PC-9 (cell line): ENCODE measurements at regions not wholly inside any gene's neighbourhood (a gene's known extent, or its start where the extent isn't known, plus 50 kb on each side); places are given as distances from the start of the nearest gene placed in this dataset.

Source experiments
- BruUV-seq: library from RNA; stranded (reverse); fragments of 400-500 nt; replicated peaks from 2 replicates; lab custom pipeline; 2021; lab: Mats Ljungman, UMichigan
- CTCF ChIA-PET: fragments of 300-600 bp; sonication (Branson Sonifier 250); formaldehyde crosslinking; loops from one replicate; lab custom pipeline; 2022; ENCODE audit warnings: antibody characterized with exemption; lab: Charles Lee
- POLR2A ChIA-PET: fragments of 300-600 bp; sonication (Branson Sonifier 250); formaldehyde crosslinking; loops from one replicate; lab custom pipeline; 2022; ENCODE audit warnings: antibody characterized with exemption; ENCODE audit not compliant: unreplicated experiment; lab: Charles Lee
- DNase-seq, 2 experiments: peaks; one replicate each; pipeline versions ENCODE4 v3.0.0 to v3.0.0-alpha.2; 2015 to 2022; ENCODE audit warnings: mixed read lengths in 1 of 2
- H2AFZ ChIP-seq: fragments of 200-600 bp; sonication (generic); 2 replicates; pipeline ENCODE4 v1.8.1; 2017; ENCODE audit warnings: antibody characterized with exemption
- H3F3A ChIP-seq: fragments of 200-600 bp; sonication (generic); 2 replicates; pipeline ENCODE4 v1.8.1; 2017; ENCODE audit warnings: antibody characterized with exemption, mild to moderate bottlenecking, low read depth; ENCODE audit not compliant: insufficient read depth
- H3K27ac ChIP-seq: fragments of 200-600 bp; sonication (generic); 2 replicates; pipeline ENCODE4 v1.6.1; 2016; ENCODE audit warnings: mixed run types
- H3K27me3 ChIP-seq: fragments of 200-600 bp; sonication (generic); 2 replicates; pipeline ENCODE4 v1.6.1; 2016; ENCODE audit warnings: low read depth, mixed run types; ENCODE audit not compliant: insufficient read depth
- H3K36me3 ChIP-seq: fragments of 200-600 bp; sonication (generic); 2 replicates; pipeline ENCODE4 v1.6.1; 2016; ENCODE audit warnings: low read depth, mixed run types
- H3K4me1 ChIP-seq: fragments of 200-600 bp; sonication (generic); replicated peaks from 2 replicates; pipeline ENCODE4 v1.6.1; 2016; ENCODE audit warnings: mixed run types; ENCODE audit not compliant: insufficient read depth
- H3K4me2 ChIP-seq: fragments of 200-600 bp; sonication (generic); 2 replicates; pipeline ENCODE4 v1.6.1; 2017; ENCODE audit warnings: mixed run types
- H3K4me3 ChIP-seq: fragments of 200-600 bp; sonication (generic); 2 replicates; pipeline ENCODE4 v1.6.1; 2016; ENCODE audit warnings: mixed run types
- H3K79me2 ChIP-seq: fragments of 200-600 bp; sonication (generic); 2 replicates; pipeline ENCODE4 v1.6.1; 2017; ENCODE audit warnings: low read depth, mixed run types
- H3K9me2 ChIP-seq: fragments of 200-600 bp; sonication (generic); 2 replicates; pipeline ENCODE4 v1.8.1; 2017; ENCODE audit warnings: mild to moderate bottlenecking; ENCODE audit not compliant: insufficient read depth
- H3K9me3 ChIP-seq: fragments of 200-600 bp; sonication (generic); 2 replicates; pipeline ENCODE4 v1.8.1; 2016; ENCODE audit warnings: low read depth; ENCODE audit not compliant: insufficient read depth
- H4K20me1 ChIP-seq: fragments of 200-600 bp; sonication (generic); 2 replicates; pipeline ENCODE4 v1.8.1; 2017; ENCODE audit not compliant: insufficient read depth
- CTCF ChIP-seq: fragments of 200-600 bp; sonication (generic); conservative IDR thresholded peaks from 2 replicates; pipeline ENCODE4 v1.6.1; 2017; ENCODE audit warnings: mixed run types, antibody characterized with exemption, mild to moderate bottlenecking, moderate library complexity
- EZH2 ChIP-seq: fragments of 200-600 bp; sonication (generic); IDR thresholded peaks from 2 replicates; pipeline ENCODE4 v1.8.0; 2017; ENCODE audit warnings: antibody characterized with exemption, low read depth
- intact Hi-C: fragments of 100-400 bp; cut with micrococcal nuclease; formaldehyde crosslinking; loops from one replicate; pipeline ENCODE4 v1.10.0; 2022; ENCODE audit not compliant: unreplicated experiment

- H3K27ac ChIP-seq = no peak overlapping the region
- intact Hi-C loops = no loop called here
- H3K9me3 ChIP-seq = no peaks in the 10 kb centered on the region
- BruUV-seq = no TSS peak
- no peaks in the 10 kb centered on the region for H3K79me2 ChIP-seq
- H3K4me2 ChIP-seq = no peak overlapping the region
- peaks cover 51% of the 10 kb centered on the region for H3K27me3 ChIP-seq
- H4K20me1 ChIP-seq = no peaks in the 10 kb centered on the region
- no peaks in the 10 kb centered on the region for H3K9me2 ChIP-seq
- H2AFZ ChIP-seq = no peak overlapping the region
- H3K4me3 ChIP-seq = no peak overlapping the region
- no peaks in the 10 kb centered on the region for H3K4me1 ChIP-seq
- no peak for DNase-seq
- ChIA-PET POLR2A (no interaction called here), CTCF (interaction anchor here (0.6 kb wide), 1 partner anchor 1053 kb away, joined by 3 read pairs; no protein-coding TSS in a partner anchor)
- H3K36me3 ChIP-seq = no peaks in the 10 kb centered on the region
- TF ChIP-seq EZH2 = no peak
- no peak for TF ChIP-seq CTCF
- H3F3A ChIP-seq = no peaks in the 10 kb centered on the region
Observed at GRCh38 chr1:110752941-110753725, 78.4 kb upstream of the KCNA3 start.

- Histone ChIP-seq H4K20me1 (no peaks in the 10 kb centered on the region), H3K4me1 (no peaks in the 10 kb centered on the region), H3K9me2 (no peaks in the 10 kb centered on the region), H3K36me3 (no peaks in the 10 kb centered on the region), H3K27ac (no peak overlapping the region), H3K4me2 (no peak overlapping the region), H2AFZ (no peak overlapping the region), H3K27me3 (peaks cover 51% of the 10 kb centered on the region), H3F3A (no peaks in the 10 kb centered on the region), H3K4me3 (no peak overlapping the region), H3K79me2 (no peaks in the 10 kb centered on the region), H3K9me3 (no peaks in the 10 kb centered on the region)
- DNase-seq = no peak
- intact Hi-C loops = no loop called here
- no TSS peak for BruUV-seq
- TF ChIP-seq EZH2 (no peak), CTCF (no peak)
- ChIA-PET POLR2A (no interaction called here), CTCF (no interaction called here)
Observed at GRCh38 chr1:110750562-110750961, 75.8 kb upstream of the KCNA3 start.

GRCh38 chr1:110749960-110750359 lies 75.2 kb upstream of the KCNA3 start:
- Histone ChIP-seq H3K27me3 (peaks cover 47% of the 10 kb centered on the region), H3K4me1 (no peaks in the 10 kb centered on the region), H3K9me3 (no peaks in the 10 kb centered on the region), H3K27ac (no peak overlapping the region), H3K4me3 (no peak overlapping the region), H3K9me2 (no peaks in the 10 kb centered on the region), H3K4me2 (no peak overlapping the region), H3K79me2 (no peaks in the 10 kb centered on the region), H3K36me3 (no peaks in the 10 kb centered on the region), H4K20me1 (no peaks in the 10 kb centered on the region), H2AFZ (no peak overlapping the region), H3F3A (no peaks in the 10 kb centered on the region)
- no peak for DNase-seq
- intact Hi-C loops = no loop called here
- POLR2A ChIA-PET = no interaction called here
- no TSS peak for BruUV-seq
- TF ChIP-seq CTCF = no peak
- no peak for TF ChIP-seq EZH2
- CTCF ChIA-PET = no interaction called here
